AG10803 (cell line): ENCODE measurements at regions not wholly inside any gene's neighbourhood (a gene's known extent, or its start where the extent isn't known, plus 50 kb on each side); places are given as distances from the start of the nearest gene placed in this dataset.

ENCODE experiments used
- DNase-seq: peaks from one replicate; pipeline ENCODE4 v3.0.0; 2010; ENCODE audit warnings: low read depth
- H3K4me3 ChIP-seq: 2 replicates; pipeline ENCODE4 v1.5.1; 2011; ENCODE audit warnings: mild to moderate bottlenecking, low read length, control low read depth
- TF ChIP-seq, protein P1 (sequence below): conservative IDR thresholded peaks from 2 replicates; pipeline ENCODE4 v1.5.1; 2011; ENCODE audit warnings: mild to moderate bottlenecking, low read length, control low read depth, inconsistent platforms

DNA sequence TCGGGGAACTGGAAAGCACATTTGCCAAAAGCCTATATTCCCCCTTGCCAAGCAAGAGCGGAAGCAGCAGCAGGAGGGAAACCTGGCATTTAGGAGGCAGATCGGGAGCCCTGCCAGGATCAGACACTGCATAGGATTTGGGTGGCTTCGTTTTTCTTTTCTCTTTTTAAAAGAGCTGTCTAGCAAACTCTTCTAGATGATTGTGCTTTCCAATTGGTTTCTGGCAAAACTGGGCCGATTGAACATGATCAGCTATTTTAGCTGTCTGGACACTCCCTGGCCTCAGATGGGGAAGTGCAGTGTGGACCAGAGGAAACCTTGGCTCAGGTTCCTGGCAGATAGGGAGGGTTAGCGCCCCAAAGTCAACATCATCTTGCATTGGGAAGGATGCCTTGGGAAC, 414.0 kb upstream of the KAZN start:
- no peak for DNase-seq
- H3K4me3 ChIP-seq = no peak overlapping the region
- TF ChIP-seq, protein P1, sequence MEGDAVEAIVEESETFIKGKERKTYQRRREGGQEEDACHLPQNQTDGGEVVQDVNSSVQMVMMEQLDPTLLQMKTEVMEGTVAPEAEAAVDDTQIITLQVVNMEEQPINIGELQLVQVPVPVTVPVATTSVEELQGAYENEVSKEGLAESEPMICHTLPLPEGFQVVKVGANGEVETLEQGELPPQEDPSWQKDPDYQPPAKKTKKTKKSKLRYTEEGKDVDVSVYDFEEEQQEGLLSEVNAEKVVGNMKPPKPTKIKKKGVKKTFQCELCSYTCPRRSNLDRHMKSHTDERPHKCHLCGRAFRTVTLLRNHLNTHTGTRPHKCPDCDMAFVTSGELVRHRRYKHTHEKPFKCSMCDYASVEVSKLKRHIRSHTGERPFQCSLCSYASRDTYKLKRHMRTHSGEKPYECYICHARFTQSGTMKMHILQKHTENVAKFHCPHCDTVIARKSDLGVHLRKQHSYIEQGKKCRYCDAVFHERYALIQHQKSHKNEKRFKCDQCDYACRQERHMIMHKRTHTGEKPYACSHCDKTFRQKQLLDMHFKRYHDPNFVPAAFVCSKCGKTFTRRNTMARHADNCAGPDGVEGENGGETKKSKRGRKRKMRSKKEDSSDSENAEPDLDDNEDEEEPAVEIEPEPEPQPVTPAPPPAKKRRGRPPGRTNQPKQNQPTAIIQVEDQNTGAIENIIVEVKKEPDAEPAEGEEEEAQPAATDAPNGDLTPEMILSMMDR = no peak

DNA sequence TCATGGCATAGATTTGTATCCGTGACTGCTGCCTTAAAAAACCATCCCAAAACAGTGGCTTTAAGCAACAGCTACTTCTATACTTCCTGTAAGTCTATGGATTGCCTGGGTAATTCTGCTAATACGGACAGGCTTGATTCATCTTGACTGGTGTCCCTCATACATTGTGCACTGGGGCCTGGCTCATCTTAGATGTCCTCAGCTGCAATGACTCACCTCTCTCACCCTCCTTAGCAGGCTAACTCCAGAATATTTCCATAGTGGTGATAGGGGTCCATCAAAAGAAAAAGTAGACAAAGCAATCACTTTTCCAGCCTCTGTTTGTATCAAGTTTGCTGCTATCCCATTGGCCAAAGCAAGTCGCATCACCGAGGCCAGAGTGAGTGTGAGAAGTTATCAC, 409.1 kb upstream of the KAZN start:
- no peak for DNase-seq
- TF ChIP-seq, protein P1 = no peak

DNA sequence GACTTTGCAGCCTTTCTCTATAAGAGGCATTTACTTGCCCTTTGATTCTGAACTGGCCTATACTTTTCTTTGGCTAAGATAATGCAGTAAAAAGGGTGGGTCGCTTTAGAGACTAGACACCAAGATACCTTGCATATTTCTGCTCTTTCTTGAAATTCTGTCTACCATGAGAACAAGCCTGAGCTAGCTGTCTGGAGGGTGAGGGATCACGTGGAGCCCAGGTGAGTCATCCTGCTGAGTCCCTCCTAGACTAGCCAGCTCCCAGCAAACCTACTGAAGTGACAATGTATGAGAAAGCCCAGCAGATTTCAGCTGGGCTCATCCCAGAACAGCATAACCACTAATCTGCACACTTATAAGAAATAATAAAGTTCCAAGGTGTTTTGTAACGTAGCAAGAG, 408.0 kb upstream of the KAZN start:
- DNase-seq = no peak
- no peak overlapping the region for H3K4me3 ChIP-seq
- TF ChIP-seq, protein P1 = no peak

More for the DNA sequence above, 409.1 kb upstream of the KAZN start:
- H3K4me3 ChIP-seq = no peak overlapping the region

DNA sequence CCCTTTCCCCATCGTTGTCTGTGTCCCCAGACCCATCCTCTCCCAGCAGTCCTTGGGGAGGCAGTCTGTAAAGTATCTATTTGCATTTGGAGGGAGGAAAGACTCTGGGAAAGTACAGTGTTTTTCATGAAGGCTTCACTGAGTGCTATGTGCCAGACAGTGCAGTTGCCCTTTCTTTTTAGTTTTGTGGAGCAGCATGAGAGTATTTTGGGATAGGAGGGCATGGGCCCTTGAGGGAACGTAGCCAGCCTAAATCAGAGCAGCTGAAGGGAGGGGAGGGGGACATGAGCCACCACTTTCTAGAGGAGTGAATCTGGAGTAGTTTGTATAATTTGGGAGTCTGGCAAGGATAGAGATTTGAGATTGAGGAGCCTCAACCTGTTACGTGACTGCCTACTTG, 404.0 kb upstream of the KAZN start:
- TF ChIP-seq, protein P1 = no peak
- DNase-seq = no peak

DNA sequence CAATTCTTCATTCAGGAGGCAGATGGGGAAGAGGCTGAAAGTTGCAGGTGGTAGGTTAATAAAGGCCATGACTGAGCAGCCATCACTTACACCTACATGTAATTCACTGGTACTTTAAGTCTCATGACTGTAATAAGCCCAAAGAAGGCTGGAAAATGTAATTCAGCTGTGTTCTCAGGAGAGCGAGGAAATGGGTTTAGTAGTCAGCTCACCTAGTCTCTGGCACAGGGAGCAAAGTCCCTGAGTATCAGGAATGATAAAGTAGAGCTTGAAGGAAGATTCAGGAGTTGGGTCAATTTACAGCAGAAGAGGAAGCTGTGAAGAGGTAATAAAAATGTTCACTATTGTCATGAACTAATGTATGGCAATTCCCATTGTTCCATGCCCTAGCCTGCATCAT, 393.4 kb upstream of the KAZN start:
- TF ChIP-seq, protein P1 = no peak
- no peak for DNase-seq
- H3K4me3 ChIP-seq = no peak overlapping the region

More for the DNA sequence above, 404.0 kb upstream of the KAZN start:
- H3K4me3 ChIP-seq = no peak overlapping the region

DNA sequence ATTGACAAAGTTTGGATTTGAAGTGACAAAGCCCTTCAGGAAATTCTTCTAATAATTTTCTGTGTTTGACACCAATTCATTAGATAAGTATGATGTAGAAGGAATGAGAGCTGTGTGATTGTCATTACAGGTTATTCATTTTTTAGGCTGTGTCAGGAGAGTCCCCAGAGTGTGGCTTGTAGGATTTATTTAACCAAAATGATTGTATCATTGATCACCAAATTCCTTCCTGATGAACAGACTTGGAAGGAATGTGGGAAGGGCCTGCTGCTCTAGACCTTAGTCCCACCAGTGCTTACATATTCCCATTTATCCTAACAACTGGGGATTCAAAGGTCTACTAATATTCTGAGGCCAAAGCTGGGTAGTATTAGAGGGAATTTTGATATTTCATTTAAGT, 383.3 kb upstream of the KAZN start:
- no peak for DNase-seq
- TF ChIP-seq, protein P1 = no peak
- H3K4me3 ChIP-seq = no peak overlapping the region

DNA sequence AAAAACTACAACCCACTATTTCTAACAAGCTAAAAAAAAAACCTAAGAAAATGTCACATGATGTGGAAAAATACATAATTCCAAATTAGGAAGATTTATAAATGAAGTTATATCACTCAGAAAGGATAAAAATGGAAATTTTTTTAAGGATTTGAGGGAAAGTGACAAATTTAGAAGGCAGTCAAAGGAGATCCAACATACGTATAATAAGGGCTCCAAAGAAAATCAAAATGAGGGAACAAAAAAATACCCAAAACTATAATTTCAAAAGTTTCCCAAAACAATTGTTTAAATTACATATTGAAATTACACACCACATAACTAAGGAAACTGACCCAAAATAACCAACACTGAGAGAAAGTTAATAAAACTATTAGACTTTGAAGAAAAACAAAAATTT, 381.1 kb upstream of the KAZN start:
- no peak for DNase-seq
- TF ChIP-seq, protein P1 = no peak
- H3K4me3 ChIP-seq = no peak overlapping the region
